Panc1 (cell line): ENCODE measurements at regions not wholly inside any gene's neighbourhood (a gene's known extent, or its start where the extent isn't known, plus 50 kb on each side); places are given as distances from the start of the nearest gene placed in this dataset.

Experiments used
- CTCF ChIP-seq: fragments of 450-650 bp; IDR thresholded peaks from 2 replicates; pipeline ENCODE4 v1.5.1; 2017; ENCODE audit warnings: mild to moderate bottlenecking
- POLR2AphosphoS5 ChIP-seq: IDR thresholded peaks from 2 replicates; pipeline ENCODE4 v1.6.1; 2012; ENCODE audit warnings: mild to moderate bottlenecking, low read depth, low read length, moderate library complexity
- REST ChIP-seq, 2 experiments: IDR thresholded peaks; 2 replicates each; pipeline ENCODE4 v1.6.1; 2011 to 2012; ENCODE audit warnings: low read depth in 2 of 2, control low read depth in 1 of 2, low read length in 1 of 2, mild to moderate bottlenecking in 1 of 2, moderate library complexity in 1 of 2; ENCODE audit not compliant: insufficient read depth in 1 of 2
- SIN3A ChIP-seq: IDR thresholded peaks from 2 replicates; pipeline ENCODE4 v1.6.1; 2012; ENCODE audit warnings: low read depth, mild to moderate bottlenecking, low read length, moderate library complexity, borderline replicate concordance; ENCODE audit not compliant: insufficient read depth

DNA sequence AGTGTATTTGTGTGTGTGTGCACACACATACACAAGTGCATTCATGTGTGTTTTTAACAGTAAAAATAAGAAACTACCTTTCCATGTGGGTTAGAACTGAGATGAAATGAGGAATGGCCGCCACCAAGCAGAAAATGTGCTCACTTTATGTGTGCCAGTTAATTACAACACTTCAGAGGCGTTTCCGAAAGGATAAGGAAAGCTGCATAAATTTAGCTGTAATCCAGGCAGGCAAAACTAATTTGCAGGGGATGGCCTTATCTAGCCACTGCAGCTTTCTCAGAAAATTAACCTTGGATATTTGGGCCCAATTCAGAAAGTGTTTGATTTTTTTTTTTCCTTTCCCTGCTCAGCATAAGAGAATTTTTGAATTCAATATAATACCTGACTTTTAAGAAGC lies 328.8 kb upstream of the PHF14 start:
- no peak for TF ChIP-seq SIN3A
- TF ChIP-seq CTCF = no peak
- no peak for TF ChIP-seq REST (IDR thresholded peaks at IDR 0.05; ENCODE audit: insufficient read depth in 1 of 2, low read depth in 2 of 2, low read length in 1 of 2)
- TF ChIP-seq POLR2AphosphoS5 = no peak
